Right lobe of liver (tissue), 6 donors: ENCODE measurements at regions not wholly inside any gene's neighbourhood (a gene's known extent, or its start where the extent isn't known, plus 50 kb on each side); places are given as distances from the start of the nearest gene placed in this dataset.
A peak's percentile ranks its signal among the peaks of the same experiment; 100 is the strongest.

Experiments
- ATAC-seq, 4 donors: fragments of 200-7000 bp; cut with Tn5 transposase; one replicate each; pipeline ENCODE4 v1.9.1; 2020; ENCODE audit warnings: mild to moderate bottlenecking in 4 of 4, moderate library complexity in 4 of 4
- DNase-seq, 3 donors: peaks; one replicate each; pipeline ENCODE4 v3.0.0-alpha.2; 2020
- H3K27ac ChIP-seq, 3 donors: fragments of 200-600 bp; one replicate each; pipeline ENCODE4 v1.8.0; 2022
- H3K27me3 ChIP-seq, 2 donors: fragments of 200-600 bp; one replicate each; pipeline ENCODE4 v1.8.0; 2022
- H3K36me3 ChIP-seq, 4 donors: fragments of 200-600 bp; sonication (generic) in 1 of 4; one replicate each; pipeline versions ENCODE4 v1.5.1 to v1.8.0; 2017 to 2022; ENCODE audit warnings: control low read depth in 1 of 4
- H3K4me1 ChIP-seq, 4 donors: fragments of 200-600 bp; sonication (generic) in 1 of 4; one replicate each; pipeline versions ENCODE4 v1.5.1 to v1.8.0; 2017 to 2022; ENCODE audit warnings: control low read depth in 1 of 4
- H3K4me3 ChIP-seq, 3 donors: fragments of 200-600 bp; one replicate each; pipeline ENCODE4 v1.8.0; 2022
- H3K9me3 ChIP-seq, 4 donors: fragments of 200-600 bp; sonication (generic) in 1 of 4; one replicate each; pipeline versions ENCODE4 v1.5.1 to v1.8.0; 2017 to 2022; ENCODE audit warnings: control low read depth in 1 of 4
- POLR2A ChIP-seq: fragments of 450-650 bp; IDR thresholded peaks from one replicate; pipeline ENCODE4 v1.6.1; 2017; ENCODE audit warnings: antibody characterized with exemption, mild to moderate bottlenecking
- WGBS: methylation state at CpG from one replicate; pipeline ENCODE4 v1.1.6; 2018; ENCODE audit warnings: low coverage, low lambda C conversion rate; ENCODE audit not compliant: insufficient coverage; ENCODE audit errors: missing lambda C conversion rate; 5-methylcytosine and 5-hydroxymethylcytosine counted together
- intact Hi-C, 2 donors: fragments of 100-400 bp; cut with DNase I; formaldehyde crosslinking; loops; one replicate each; pipeline versions ENCODE4 v1.11.2 to v1.14.1; 2022
- TF ChIP-seq, protein P1 (sequence below), 4 donors: fragments of 200-600 bp in 3 of 4; fragments of 450-650 bp in 1 of 4; IDR thresholded peaks; one replicate each; pipeline versions ENCODE4 v1.5.1 to v1.8.0; 2016 to 2022; ENCODE audit warnings: antibody characterized with exemption in 4 of 4, mild to moderate bottlenecking in 2 of 4
- donor health status: DM: no; HTN: yes; CAD: no.
- donor health status: DM: no; HTN: no; CAD: no.
- donor health status: DM: no; HTN: no; CAD: no.
- donor health status: DM: no; HTN: yes; CAD: no.
- donor health status: DM: no; HTN: yes; CAD: no.

DNA sequence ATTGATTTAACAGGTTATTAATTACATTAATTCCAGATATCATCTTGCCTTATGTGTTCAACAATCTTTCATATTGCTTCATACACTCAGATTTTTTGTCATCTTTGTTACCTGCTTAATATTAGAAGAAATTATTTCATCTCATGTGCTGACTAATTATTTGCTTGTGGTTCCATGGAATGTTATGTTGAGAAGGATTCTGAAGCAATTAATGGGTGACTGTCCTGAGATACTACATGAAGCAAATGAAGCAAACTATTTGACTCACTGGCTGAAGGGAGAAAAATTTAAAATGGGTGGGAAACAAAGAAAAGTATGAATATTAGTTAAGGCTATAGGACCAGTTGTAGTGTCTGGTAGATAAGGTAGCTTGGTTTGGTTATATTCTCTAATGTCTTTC is 443.8 kb upstream of the EPHA6 start:
- Histone ChIP-seq H3K4me1 (no peaks in the 10 kb centered on the region), H3K36me3 (no peaks in the 10 kb centered on the region), H3K9me3 (no peaks in the 10 kb centered on the region), H3K27me3 (no peaks in the 10 kb centered on the region), H3K27ac (no peak overlapping the region), H3K4me3 (no peak overlapping the region)
- TF ChIP-seq, protein P1, sequence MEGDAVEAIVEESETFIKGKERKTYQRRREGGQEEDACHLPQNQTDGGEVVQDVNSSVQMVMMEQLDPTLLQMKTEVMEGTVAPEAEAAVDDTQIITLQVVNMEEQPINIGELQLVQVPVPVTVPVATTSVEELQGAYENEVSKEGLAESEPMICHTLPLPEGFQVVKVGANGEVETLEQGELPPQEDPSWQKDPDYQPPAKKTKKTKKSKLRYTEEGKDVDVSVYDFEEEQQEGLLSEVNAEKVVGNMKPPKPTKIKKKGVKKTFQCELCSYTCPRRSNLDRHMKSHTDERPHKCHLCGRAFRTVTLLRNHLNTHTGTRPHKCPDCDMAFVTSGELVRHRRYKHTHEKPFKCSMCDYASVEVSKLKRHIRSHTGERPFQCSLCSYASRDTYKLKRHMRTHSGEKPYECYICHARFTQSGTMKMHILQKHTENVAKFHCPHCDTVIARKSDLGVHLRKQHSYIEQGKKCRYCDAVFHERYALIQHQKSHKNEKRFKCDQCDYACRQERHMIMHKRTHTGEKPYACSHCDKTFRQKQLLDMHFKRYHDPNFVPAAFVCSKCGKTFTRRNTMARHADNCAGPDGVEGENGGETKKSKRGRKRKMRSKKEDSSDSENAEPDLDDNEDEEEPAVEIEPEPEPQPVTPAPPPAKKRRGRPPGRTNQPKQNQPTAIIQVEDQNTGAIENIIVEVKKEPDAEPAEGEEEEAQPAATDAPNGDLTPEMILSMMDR (IDR thresholded peaks at IDR 0.05), result no peak
- TF ChIP-seq POLR2A, result no peak
- DNase-seq, result no peak
- ATAC-seq, result no peak
- intact Hi-C loops, result no loop called here

DNA sequence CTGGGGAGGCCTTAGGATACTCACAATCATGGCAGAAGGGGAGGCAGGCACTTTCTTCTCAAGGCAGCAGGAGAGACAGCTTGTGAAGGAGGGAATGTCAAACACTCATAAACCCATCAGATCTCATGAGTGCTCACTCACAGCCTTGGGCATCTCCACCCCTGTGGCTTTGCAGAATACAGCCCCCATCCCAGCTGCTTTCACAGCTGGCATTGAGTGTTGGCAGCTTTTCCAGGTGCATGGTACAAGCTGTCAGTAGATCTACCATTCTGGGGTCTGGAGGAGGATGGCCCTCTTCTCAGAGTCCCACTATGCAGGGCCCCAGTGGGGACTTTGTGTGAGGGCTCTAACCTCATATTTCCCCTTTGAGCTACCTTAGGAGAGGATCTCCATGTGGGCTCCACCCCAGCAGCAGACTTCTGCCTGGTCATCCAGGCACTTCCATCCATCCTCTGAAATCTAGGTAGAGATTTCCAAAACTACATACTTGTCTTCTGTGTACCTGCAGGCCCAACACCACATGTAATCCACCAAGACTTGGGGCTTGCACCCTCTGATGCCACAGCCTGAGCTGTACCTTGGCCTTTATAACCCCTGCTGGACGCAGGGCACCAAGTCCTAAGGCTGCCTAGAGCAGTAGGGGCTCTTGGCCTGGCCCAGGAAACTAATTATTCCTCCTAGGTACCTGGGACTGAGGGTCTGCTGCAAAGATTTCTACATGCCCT is 404.2 kb upstream of the EPHA6 start:
- H3K27ac ChIP-seq, result no peak overlapping the region
- no peak for TF ChIP-seq POLR2A
- TF ChIP-seq, protein P1 (IDR thresholded peaks at IDR 0.05), result no peak
- H3K36me3 ChIP-seq, result no peaks in the 10 kb centered on the region
- H3K9me3 ChIP-seq, result no peaks in the 10 kb centered on the region
- H3K27me3 ChIP-seq, result no peaks in the 10 kb centered on the region
- intact Hi-C loops, result no loop called here
- H3K4me3 ChIP-seq, result no peak overlapping the region
- WGBS, result no CpG with 5 or more reads among the region's 1 CpG
- peak in 1 of 3 donors; percentile 19 for DNase-seq
- ATAC-seq, result peak in 1 of 4 donors; percentile 12
- no peaks in the 10 kb centered on the region for H3K4me1 ChIP-seq

DNA sequence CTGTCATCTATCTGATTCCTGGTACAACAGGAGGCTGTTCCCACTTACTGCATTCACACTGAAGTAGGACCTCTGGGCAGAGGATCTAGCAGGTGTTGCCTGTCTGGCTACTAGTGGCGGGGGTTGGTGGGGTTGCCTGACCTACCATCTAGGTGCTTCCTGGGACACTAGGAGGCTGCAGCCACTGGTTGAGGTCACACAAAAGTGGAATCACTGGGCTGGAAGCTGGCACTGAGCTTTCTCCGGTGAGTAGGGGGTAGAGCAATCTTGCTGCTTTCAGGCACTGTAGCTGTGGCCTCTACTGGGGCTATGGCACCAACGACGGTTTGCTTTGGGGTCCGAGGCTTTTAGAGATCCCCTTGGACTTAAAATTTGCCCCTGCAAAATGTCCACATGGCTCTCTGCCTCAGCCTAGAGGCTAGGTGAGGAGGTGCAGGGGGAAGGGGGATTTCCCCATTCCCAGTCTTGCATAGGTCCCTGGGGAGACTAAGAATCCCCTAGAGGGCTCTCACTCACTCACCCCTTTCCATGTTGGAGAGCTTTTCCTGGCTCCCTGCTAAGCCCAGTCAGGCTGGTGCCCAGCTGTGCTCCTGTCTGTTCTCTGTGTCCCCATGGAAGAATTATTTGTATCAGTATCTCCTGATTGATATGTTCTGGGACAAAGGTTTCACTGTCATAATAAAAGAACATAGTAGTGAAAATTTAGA is 397.7 kb upstream of the EPHA6 start:
- Histone ChIP-seq H3K36me3 (no peaks in the 10 kb centered on the region), H3K4me1 (no peaks in the 10 kb centered on the region), H3K9me3 (no peaks in the 10 kb centered on the region), H3K27me3 (no peaks in the 10 kb centered on the region), H3K27ac (no peak overlapping the region), H3K4me3 (no peak overlapping the region)
- TF ChIP-seq, protein P1 (IDR thresholded peaks at IDR 0.05), result no peak
- no peak for TF ChIP-seq POLR2A
- no peak for ATAC-seq
- no peak for DNase-seq
- WGBS, result 60% methylated on average over 1 of the region's 5 CpGs
- intact Hi-C loops, result no loop called here

DNA sequence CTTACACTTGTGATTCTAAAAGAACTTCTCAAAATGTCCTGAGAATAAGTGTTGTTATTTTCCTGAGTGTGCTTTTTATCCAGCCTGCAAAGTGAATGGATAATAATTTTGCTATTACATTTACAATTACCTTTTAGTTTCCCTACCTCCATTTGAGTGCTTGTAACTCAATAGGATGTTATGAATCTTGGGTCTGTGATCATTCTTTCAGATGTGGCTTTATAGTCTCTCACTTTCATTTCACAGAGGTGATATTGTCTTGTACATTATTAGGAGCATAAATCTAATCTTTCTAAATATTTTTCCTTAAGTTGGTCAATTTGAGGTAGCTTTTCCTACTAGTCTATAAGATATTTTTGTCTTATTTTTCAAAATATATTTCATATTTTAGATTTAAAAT is 386.3 kb upstream of the EPHA6 start:
- no peak for TF ChIP-seq POLR2A
- TF ChIP-seq, protein P1 (IDR thresholded peaks at IDR 0.05), result no peak
- no peak overlapping the region for H3K27ac ChIP-seq
- no peaks in the 10 kb centered on the region for H3K36me3 ChIP-seq
- ATAC-seq (no peak), DNase-seq (no peak)
- H3K4me1 ChIP-seq, result no peaks in the 10 kb centered on the region
- no peaks in the 10 kb centered on the region for H3K27me3 ChIP-seq
- no peaks in the 10 kb centered on the region for H3K9me3 ChIP-seq
- H3K4me3 ChIP-seq, result no peak overlapping the region
- intact Hi-C loops, result no loop called here
